PC-3 (cell line): ENCODE measurements at regions not wholly inside any gene's neighbourhood (a gene's known extent, or its start where the extent isn't known, plus 50 kb on each side); places are given as distances from the start of the nearest gene placed in this dataset.
"Not testable (repeated sequence)": the region's sequence is repeated elsewhere in the genome, so short reads cannot be mapped to it uniquely, and the experiment has no call there.

Experiments used
- ATAC-seq: fragments of 200-7000 bp; cut with Tn5 transposase; 2 replicates; pipeline ENCODE4 v1.9.1; 2020; ENCODE audit warnings: mild to moderate bottlenecking, moderate library complexity
- BruUV-seq: library from RNA; stranded (reverse); fragments of 400-500 nt; replicated peaks from 2 replicates; lab custom pipeline; 2021; lab: Mats Ljungman, UMichigan
- CTCF ChIA-PET: fragments of 300-600 bp; sonication (Branson Sonifier 250); formaldehyde crosslinking; loops from one replicate; lab custom pipeline; 2022; ENCODE audit warnings: antibody characterized with exemption; lab: Charles Lee
- POLR2A ChIA-PET: fragments of 300-600 bp; sonication (Branson Sonifier 250); formaldehyde crosslinking; loops from one replicate; lab custom pipeline; 2022; ENCODE audit warnings: antibody characterized with exemption; ENCODE audit not compliant: unreplicated experiment; lab: Charles Lee
- DNase-seq: peaks from one replicate; pipeline ENCODE4 v3.0.0-alpha.2; 2015
- H2AFZ ChIP-seq: fragments of 300-600 bp; sonication (generic); 2 replicates; pipeline ENCODE4 v1.6.0; 2016; ENCODE audit warnings: antibody characterized with exemption, low read length
- H3F3A ChIP-seq: fragments of 300-600 bp; sonication (generic); one replicate; pipeline ENCODE4 v1.6.0; 2017; ENCODE audit warnings: antibody characterized with exemption, low read length, control low read depth, mild to moderate bottlenecking; ENCODE audit not compliant: unreplicated experiment
- H3K27ac ChIP-seq: fragments of 300-600 bp; sonication (generic); 2 replicates; pipeline ENCODE4 v1.5.1; 2016; ENCODE audit warnings: mild to moderate bottlenecking, low read length
- H3K27me3 ChIP-seq: fragments of 300-600 bp; sonication (generic); 2 replicates; pipeline ENCODE4 v1.6.1; 2016; ENCODE audit warnings: low read length, mixed read lengths
- H3K36me3 ChIP-seq: fragments of 300-600 bp; sonication (generic); 2 replicates; pipeline ENCODE4 v1.6.1; 2016; ENCODE audit warnings: low read depth, mixed run types, low read length, mixed read lengths
- H3K4me1 ChIP-seq: fragments of 300-600 bp; sonication (generic); 2 replicates; pipeline ENCODE4 v1.5.1; 2016; ENCODE audit warnings: low read length; ENCODE audit not compliant: insufficient read depth
- H3K4me2 ChIP-seq: fragments of 300-600 bp; sonication (generic); 2 replicates; pipeline ENCODE4 v1.6.0; 2016; ENCODE audit warnings: low read length
- H3K4me3 ChIP-seq: fragments of 300-600 bp; sonication (generic); 2 replicates; pipeline ENCODE4 v1.5.1; 2016; ENCODE audit warnings: mild to moderate bottlenecking, low read length, mixed read lengths
- H3K79me2 ChIP-seq: fragments of 300-600 bp; sonication (generic); 2 replicates; pipeline ENCODE4 v1.6.1; 2017; ENCODE audit warnings: low read length, mixed read lengths
- H3K9ac ChIP-seq: fragments of 300-600 bp; sonication (generic); 2 replicates; pipeline ENCODE4 v1.6.0; 2016; ENCODE audit warnings: mild to moderate bottlenecking, low read length
- H3K9me2 ChIP-seq: fragments of 300-600 bp; sonication (generic); replicated peaks from 2 replicates; pipeline ENCODE4 v1.6.1; 2016; ENCODE audit warnings: mixed run types, low read length, mixed read lengths
- H3K9me3 ChIP-seq: fragments of 300-600 bp; sonication (generic); 2 replicates; pipeline ENCODE4 v1.6.1; 2016; ENCODE audit warnings: low read length, mixed read lengths
- H4K20me1 ChIP-seq: fragments of 300-600 bp; sonication (generic); 2 replicates; pipeline ENCODE4 v1.6.1; 2016; ENCODE audit warnings: low read length, mixed read lengths
- intact Hi-C: fragments of 100-400 bp; cut with micrococcal nuclease; formaldehyde crosslinking; loops from 2 replicates; pipeline ENCODE4 v1.9.0; 2023

DNA sequence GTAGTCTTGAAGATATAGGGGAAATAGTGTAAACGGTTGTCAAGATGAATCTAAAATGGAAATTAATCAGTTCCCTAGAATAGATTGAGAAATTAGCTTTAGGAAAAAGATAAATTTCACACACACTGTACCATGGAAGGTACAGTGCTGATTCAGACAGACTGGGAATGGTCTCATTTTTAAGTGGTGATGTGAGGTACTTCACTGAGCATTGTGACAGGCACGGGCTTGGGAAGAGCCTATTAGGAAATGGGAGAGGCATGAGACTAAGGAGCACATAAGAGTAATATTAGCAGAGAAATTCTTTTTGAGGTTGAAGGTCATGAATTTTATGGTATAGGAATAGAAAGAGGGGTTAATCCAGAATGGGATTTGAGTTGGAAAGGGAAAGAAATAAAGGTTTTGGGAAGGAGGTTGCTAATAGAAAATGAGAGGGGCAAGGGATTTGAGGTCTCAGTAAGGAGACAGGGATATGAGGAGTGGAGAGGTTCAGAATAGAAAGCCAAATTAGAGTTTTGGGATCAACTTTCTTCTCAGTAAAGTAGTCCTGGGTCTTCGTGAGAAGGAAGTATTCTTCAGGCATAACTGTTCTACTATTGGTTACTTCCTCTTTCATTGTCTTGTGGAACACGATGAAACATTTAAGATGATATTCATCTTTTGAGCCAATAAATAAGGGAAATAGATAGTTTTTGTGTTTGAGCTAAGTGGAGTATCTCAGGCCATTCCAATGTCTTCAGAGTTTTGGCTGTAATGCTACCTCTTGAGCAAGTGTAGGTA is 115.0 kb upstream of the FBXO28 start:
- POLR2A ChIA-PET, H4K20me1 ChIP-seq, H2AFZ ChIP-seq, H3K36me3 ChIP-seq, H3K27me3 ChIP-seq, H3K9ac ChIP-seq, DNase-seq, CTCF ChIA-PET, H3K27ac ChIP-seq, H3K4me3 ChIP-seq, H3F3A ChIP-seq, H3K4me1 ChIP-seq, H3K9me2 ChIP-seq, H3K4me2 ChIP-seq, BruUV-seq, H3K9me3 ChIP-seq: not testable (repeated sequence)
- H3K79me2 ChIP-seq = peaks cover 42% of the 10 kb centered on the region
- intact Hi-C loops = loop anchor here (10.0 kb wide), 1 partner anchor 56 kb away; no protein-coding TSS in a partner anchor
- ATAC-seq = peak; percentile 43; the same call in 1 of the 2 replicates

DNA sequence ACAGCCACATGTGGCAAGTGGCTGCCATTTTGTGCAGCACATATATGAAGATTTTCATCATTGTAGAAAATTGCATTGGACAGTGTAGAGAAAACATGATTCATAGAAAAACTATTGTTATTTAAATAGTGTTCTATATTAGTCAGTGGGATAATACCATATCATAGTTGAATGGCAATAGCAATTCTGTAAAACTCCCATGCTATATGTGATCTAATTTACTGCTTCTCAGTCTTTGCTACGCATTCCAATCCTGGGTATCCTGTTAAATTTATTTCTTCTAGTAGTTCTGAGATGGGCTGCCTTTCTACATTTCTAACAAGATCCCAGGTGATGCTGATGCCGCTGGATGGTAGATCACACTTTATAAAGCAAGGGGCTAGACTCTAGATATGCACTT is 117.5 kb upstream of the FBXO28 start:
- H2AFZ ChIP-seq, H3K27me3 ChIP-seq, H3K9ac ChIP-seq, H3K9me2 ChIP-seq, H3K4me2 ChIP-seq, CTCF ChIA-PET, H3K27ac ChIP-seq, POLR2A ChIA-PET, H4K20me1 ChIP-seq, H3F3A ChIP-seq, H3K4me1 ChIP-seq, ATAC-seq, H3K9me3 ChIP-seq, H3K4me3 ChIP-seq, H3K36me3 ChIP-seq, BruUV-seq: not testable (repeated sequence)
- intact Hi-C loops = loop anchor here (10.0 kb wide), 1 partner anchor 58 kb away; no protein-coding TSS in a partner anchor
- H3K79me2 ChIP-seq = peaks cover 55% of the 10 kb centered on the region
- peak; percentile 48 for DNase-seq

DNA sequence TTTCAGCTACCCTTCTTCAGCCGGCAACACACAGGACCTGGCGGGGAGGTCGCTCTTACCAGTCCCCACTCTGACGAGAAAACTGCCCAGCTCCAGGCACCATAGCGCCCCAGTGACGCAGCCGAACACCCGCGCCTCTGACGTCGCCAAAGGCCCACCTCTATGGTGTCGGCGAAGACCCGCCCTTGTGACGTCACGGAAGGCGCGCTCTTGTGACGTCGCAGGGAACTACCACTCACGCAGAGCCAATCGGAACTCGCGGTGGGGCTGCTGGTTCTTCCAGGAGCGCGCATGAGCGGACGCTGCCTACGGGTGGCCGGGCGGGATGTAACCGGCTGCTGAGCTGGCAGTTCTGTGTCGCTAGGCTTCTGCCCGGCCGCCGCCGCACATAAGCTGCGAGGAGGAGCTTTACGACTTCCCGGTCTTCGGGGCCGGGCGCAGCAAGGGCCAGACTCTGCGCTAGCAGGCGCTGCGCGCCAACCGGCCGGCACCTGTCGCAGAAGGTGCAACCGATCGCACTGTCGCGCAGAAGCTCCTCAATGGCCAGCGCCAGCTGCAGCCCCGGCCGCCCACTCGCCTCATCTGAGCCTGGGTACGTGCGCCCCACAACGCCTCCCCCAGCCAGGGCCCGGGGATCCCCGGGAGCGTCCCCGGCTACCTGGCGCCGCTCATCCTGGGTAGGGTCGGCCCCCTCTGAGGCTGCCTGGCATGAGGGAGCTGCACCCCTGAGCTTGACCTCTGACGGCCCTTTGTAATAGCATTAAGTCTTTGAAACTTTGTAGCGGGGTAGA is 121.3 kb upstream of the FBXO28 start:
- peak; percentile 100 for DNase-seq
- Histone ChIP-seq H3K79me2 (peaks cover 39% of the 10 kb centered on the region), H3K4me2 (peak overlapping the region; percentile 80), H3K27ac (peak overlapping the region; percentile 56), H3K9ac (peak overlapping the region; percentile 80), H2AFZ (peak overlapping the region; percentile 54; the same call in 1 of the 2 replicates), H3K4me3 (peak overlapping the region; percentile 75)
- not testable (repeated sequence) for BruUV-seq, H3K27me3 ChIP-seq, H3K4me1 ChIP-seq, H3K9me3 ChIP-seq, H3F3A ChIP-seq, H4K20me1 ChIP-seq, H3K36me3 ChIP-seq, H3K9me2 ChIP-seq
- ATAC-seq = peak; percentile 99
- intact Hi-C loops = loop anchor here (2.0 to 10.0 kb wide), 2 partner anchors 62 to 122 kb away; partner anchors contain the start of gene FBXO28
- ChIA-PET POLR2A (interaction anchor here (0.6 to 0.9 kb wide), 2 partner anchors 58 to 505 kb away, joined by 3 to 4 read pairs; no protein-coding TSS in a partner anchor), CTCF (interaction anchor here (0.6 kb wide), 1 partner anchor 313 kb away, joined by 6 read pairs; no protein-coding TSS in a partner anchor)

DNA sequence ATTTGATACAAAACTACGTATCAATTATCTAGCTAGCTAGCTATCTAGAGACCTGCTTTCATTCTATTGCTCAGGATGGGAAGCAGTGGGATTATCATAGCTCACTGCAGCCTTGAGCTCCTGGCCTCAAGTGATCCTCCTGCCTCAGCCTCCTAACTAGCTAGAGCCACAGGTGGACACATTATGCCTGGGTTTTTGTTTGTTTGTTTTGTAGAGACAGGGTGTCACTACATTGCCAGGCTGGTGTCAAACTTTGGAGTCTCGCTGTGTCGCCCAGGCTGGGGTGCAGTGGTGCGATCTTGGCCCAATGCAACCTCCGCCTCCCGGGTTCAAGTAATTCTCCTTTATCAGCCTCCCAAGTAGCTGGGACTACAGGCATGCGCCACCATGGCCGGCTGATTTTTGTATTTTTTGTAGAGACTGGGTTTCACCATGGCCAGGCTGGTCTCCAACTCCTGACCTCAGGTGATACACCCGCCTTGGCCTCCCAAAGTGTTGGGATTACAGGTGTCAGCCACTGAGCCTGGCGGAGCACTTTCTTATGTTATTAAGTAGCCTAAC is 122.5 kb upstream of the FBXO28 start:
- Histone ChIP-seq H3K79me2 (peaks cover 33% of the 10 kb centered on the region), H3K4me2 (peak overlapping the region; percentile 80; the same call in 1 of the 2 replicates)
- H2AFZ ChIP-seq, ATAC-seq, H3K9me2 ChIP-seq, DNase-seq, H3F3A ChIP-seq, H3K4me3 ChIP-seq, H3K9ac ChIP-seq, POLR2A ChIA-PET, H3K27me3 ChIP-seq, H3K27ac ChIP-seq, H3K4me1 ChIP-seq, BruUV-seq, H4K20me1 ChIP-seq, CTCF ChIA-PET, H3K36me3 ChIP-seq, H3K9me3 ChIP-seq: not testable (repeated sequence)
- intact Hi-C loops = loop anchor here (10.0 kb wide), 1 partner anchor 63 kb away; no protein-coding TSS in a partner anchor

DNA sequence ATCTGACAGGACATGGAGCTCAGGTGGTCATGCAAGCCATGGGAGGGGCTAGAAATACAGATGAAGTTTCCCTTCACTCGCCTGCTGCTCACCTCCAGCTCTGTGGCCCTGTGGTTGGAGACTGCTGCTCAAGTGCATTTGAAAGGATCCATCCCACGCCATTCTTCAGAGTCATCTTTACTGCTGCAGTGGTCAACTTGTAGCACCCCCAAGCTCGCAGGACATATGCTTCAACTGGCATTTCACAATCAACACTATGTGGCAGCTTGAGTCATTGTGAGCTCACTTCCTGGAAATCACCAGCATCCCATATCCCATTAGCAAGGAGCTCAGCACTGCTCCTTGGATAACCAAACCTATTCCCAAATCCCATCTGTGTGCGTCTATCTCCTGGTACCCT is 116.2 kb upstream of the TP53BP2 start:
- DNase-seq = peak; percentile 22
- not testable (repeated sequence) for H3F3A ChIP-seq, BruUV-seq

DNA sequence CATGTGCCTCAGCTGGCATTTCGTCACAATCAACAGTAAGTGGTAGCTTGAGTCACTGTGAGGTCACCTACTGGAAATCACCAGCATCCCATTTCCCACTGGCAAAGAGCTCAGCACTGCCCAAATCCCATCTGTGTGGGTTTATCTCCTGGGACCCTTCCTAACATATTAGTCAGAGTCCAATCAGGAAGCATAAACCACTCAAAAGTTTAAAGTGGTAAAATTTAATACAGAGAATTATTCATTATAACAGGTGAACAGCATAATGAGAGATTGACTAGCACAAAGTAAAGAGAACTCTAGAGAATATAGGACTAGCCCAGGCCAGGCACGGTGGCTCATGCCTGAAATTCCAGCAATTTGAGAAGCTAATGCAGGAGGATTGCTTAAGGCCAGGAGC is 107.1 kb upstream of the TP53BP2 start:
- H3K4me1 ChIP-seq, H4K20me1 ChIP-seq, H3K4me3 ChIP-seq, H3K9ac ChIP-seq, BruUV-seq, CTCF ChIA-PET, H3K9me3 ChIP-seq, H2AFZ ChIP-seq, H3K4me2 ChIP-seq, H3K79me2 ChIP-seq, DNase-seq, intact Hi-C loops, H3F3A ChIP-seq, POLR2A ChIA-PET, H3K36me3 ChIP-seq, H3K9me2 ChIP-seq, ATAC-seq, H3K27me3 ChIP-seq: not testable (repeated sequence)
- H3K27ac ChIP-seq = peak overlapping the region; percentile 25; the same call in 1 of the 2 replicates

More for the DNA sequence above, 116.2 kb upstream of the TP53BP2 start:
- H3K4me3 ChIP-seq, H3K9me2 ChIP-seq, POLR2A ChIA-PET, H3K9ac ChIP-seq, H3K27ac ChIP-seq, H3K79me2 ChIP-seq, intact Hi-C loops, H4K20me1 ChIP-seq, ATAC-seq, H3K36me3 ChIP-seq, H3K27me3 ChIP-seq, H3K4me2 ChIP-seq, H2AFZ ChIP-seq, H3K9me3 ChIP-seq, CTCF ChIA-PET, H3K4me1 ChIP-seq: not testable (repeated sequence)
